ENCODE measurements at regions not wholly inside any gene's neighbourhood (a gene's known extent, or its start where the extent isn't known, plus 50 kb on each side); places are given as distances from the start of the nearest gene placed in this dataset.

- H3K27ac Mint-ChIP-seq (ENCODE audit: unreplicated experiment) = no peak overlapping the region
- DNase-seq = no peak
- no peaks in the 10 kb centered on the region for H3K36me3 Mint-ChIP-seq (ENCODE audit: unreplicated experiment)
- no peaks in the 10 kb centered on the region for H3K4me1 Mint-ChIP-seq (ENCODE audit: low read depth, unreplicated experiment)
- no peaks in the 10 kb centered on the region for H3K9me3 Mint-ChIP-seq (ENCODE audit: unreplicated experiment)
- no peak for TF ChIP-seq CTCF (IDR thresholded peaks at IDR 0.05; ENCODE audit: partially characterized antibody, unreplicated experiment)
- H3K27me3 Mint-ChIP-seq (ENCODE audit: unreplicated experiment) = no peaks in the 10 kb centered on the region
- H3K4me3 Mint-ChIP-seq (ENCODE audit: unreplicated experiment) = no peak overlapping the region
Observed at GRCh38 chr5:173399851-173400250, 71.6 kb upstream of the STC2 start.

GRCh38 chr5:173397516-173397915, 69.3 kb upstream of the STC2 start:
- Mint-ChIP-seq H3K4me1 (ENCODE audit: low read depth, unreplicated experiment) (no peaks in the 10 kb centered on the region), H3K36me3 (ENCODE audit: unreplicated experiment) (no peaks in the 10 kb centered on the region), H3K27me3 (ENCODE audit: unreplicated experiment) (no peaks in the 10 kb centered on the region), H3K9me3 (ENCODE audit: unreplicated experiment) (no peaks in the 10 kb centered on the region), H3K27ac (ENCODE audit: unreplicated experiment) (no peak overlapping the region), H3K4me3 (ENCODE audit: unreplicated experiment) (no peak overlapping the region)
- DNase-seq = no peak
- TF ChIP-seq CTCF (IDR thresholded peaks at IDR 0.05; ENCODE audit: partially characterized antibody, unreplicated experiment) = no peak

- no peaks in the 10 kb centered on the region for H3K9me3 Mint-ChIP-seq (ENCODE audit: unreplicated experiment)
- H3K4me1 Mint-ChIP-seq (ENCODE audit: low read depth, unreplicated experiment) = no peaks in the 10 kb centered on the region
- no peaks in the 10 kb centered on the region for H3K36me3 Mint-ChIP-seq (ENCODE audit: unreplicated experiment)
- H3K27ac Mint-ChIP-seq (ENCODE audit: unreplicated experiment) = no peak overlapping the region
- H3K4me3 Mint-ChIP-seq (ENCODE audit: unreplicated experiment) = no peak overlapping the region
- peak; percentile 32 for TF ChIP-seq CTCF (IDR thresholded peaks at IDR 0.05; ENCODE audit: partially characterized antibody, unreplicated experiment)
- H3K27me3 Mint-ChIP-seq (ENCODE audit: unreplicated experiment) = no peaks in the 10 kb centered on the region
- peak; percentile 45 for DNase-seq
Observed at GRCh38 chr5:173396311-173396993, 68.2 kb upstream of the STC2 start.

- Mint-ChIP-seq H3K36me3 (ENCODE audit: unreplicated experiment) (no peaks in the 10 kb centered on the region), H3K27ac (ENCODE audit: unreplicated experiment) (no peak overlapping the region), H3K4me3 (ENCODE audit: unreplicated experiment) (no peak overlapping the region), H3K27me3 (ENCODE audit: unreplicated experiment) (no peaks in the 10 kb centered on the region), H3K9me3 (ENCODE audit: unreplicated experiment) (no peaks in the 10 kb centered on the region), H3K4me1 (ENCODE audit: low read depth, unreplicated experiment) (no peaks in the 10 kb centered on the region)
- no peak for DNase-seq
- no peak for TF ChIP-seq CTCF (IDR thresholded peaks at IDR 0.05; ENCODE audit: partially characterized antibody, unreplicated experiment)
Observed at GRCh38 chr5:173395933-173396308, 67.7 kb upstream of the STC2 start.

GRCh38 chr5:173395257-173395932, 67.2 kb upstream of the STC2 start:
- Mint-ChIP-seq H3K9me3 (ENCODE audit: unreplicated experiment) (no peaks in the 10 kb centered on the region), H3K27me3 (ENCODE audit: unreplicated experiment) (no peaks in the 10 kb centered on the region), H3K27ac (ENCODE audit: unreplicated experiment) (no peak overlapping the region), H3K4me1 (ENCODE audit: low read depth, unreplicated experiment) (no peaks in the 10 kb centered on the region), H3K4me3 (ENCODE audit: unreplicated experiment) (no peak overlapping the region), H3K36me3 (ENCODE audit: unreplicated experiment) (no peaks in the 10 kb centered on the region)
- TF ChIP-seq CTCF (IDR thresholded peaks at IDR 0.05; ENCODE audit: partially characterized antibody, unreplicated experiment) = no peak
- no peak for DNase-seq
